Neuronal stem cell (in vitro differentiated cells): ENCODE measurements at regions not wholly inside any gene's neighbourhood (a gene's known extent, or its start where the extent isn't known, plus 50 kb on each side); places are given as distances from the start of the nearest gene placed in this dataset.
"Not testable (repeated sequence)": the region's sequence is repeated elsewhere in the genome, so short reads cannot be mapped to it uniquely, and the experiment has no call there.

ENCODE experiments used
- DNase-seq: peaks from one replicate; pipeline ENCODE4 v3.0.0-alpha.2; 2013; ENCODE audit warnings: low spot score
- H2AFZ ChIP-seq: one replicate; pipeline ENCODE4 v1.6.1; 2013; ENCODE audit warnings: mild to moderate bottlenecking, low read length, inconsistent platforms
- H2AK5ac ChIP-seq: 2 replicates; pipeline ENCODE4 v1.6.1; 2013; ENCODE audit warnings: low read depth, mild to moderate bottlenecking, inconsistent platforms, low read length, moderate library complexity, mixed read lengths
- H2BK120ac ChIP-seq: 2 replicates; pipeline ENCODE4 v1.6.1; 2013; ENCODE audit warnings: low read depth, mild to moderate bottlenecking, inconsistent platforms, low read length, moderate library complexity, mixed read lengths
- H2BK12ac ChIP-seq: one replicate; pipeline ENCODE4 v1.6.1; 2013; ENCODE audit warnings: low read length, inconsistent platforms
- H2BK15ac ChIP-seq: 2 replicates; pipeline ENCODE4 v1.6.1; 2013; ENCODE audit warnings: mild to moderate bottlenecking, low read length, inconsistent platforms, mixed read lengths
- H2BK5ac ChIP-seq: one replicate; pipeline ENCODE4 v1.6.1; 2013; ENCODE audit warnings: inconsistent platforms, mild to moderate bottlenecking, low read length, moderate library complexity
- H3K14ac ChIP-seq: one replicate; pipeline ENCODE4 v1.6.1; 2013; ENCODE audit warnings: low read length, inconsistent platforms
- H3K18ac ChIP-seq: 2 replicates; pipeline ENCODE4 v1.6.1; 2013; ENCODE audit warnings: low read length, inconsistent platforms
- H3K23ac ChIP-seq: 2 replicates; pipeline ENCODE4 v1.6.1; 2013; ENCODE audit warnings: low read depth, mild to moderate bottlenecking, mixed read lengths, low read length, inconsistent platforms; ENCODE audit not compliant: poor library complexity
- H3K27ac ChIP-seq: replicated peaks from 3 replicates; pipeline ENCODE4 v1.5.1; 2013; ENCODE audit warnings: low read length, inconsistent platforms
- H3K27me3 ChIP-seq, 3 experiments: 2 replicates each; pipeline ENCODE4 v1.6.1; 2013; ENCODE audit warnings: low read length in 3 of 3, mild to moderate bottlenecking in 2 of 3, inconsistent platforms in 1 of 3, low read depth in 1 of 3, mixed read lengths in 1 of 3, moderate library complexity in 1 of 3; ENCODE audit not compliant: control insufficient read depth in 3 of 3, insufficient read depth in 3 of 3
- H3K36me3 ChIP-seq, 2 donors: replicated peaks in 1 of 2; 2 replicates each; pipeline ENCODE4 v1.6.1; 2013; ENCODE audit warnings: low read length in 2 of 2; ENCODE audit not compliant: control insufficient read depth in 2 of 2, insufficient read depth in 2 of 2
- H3K4ac ChIP-seq: 2 replicates; pipeline ENCODE4 v1.6.1; 2013; ENCODE audit warnings: inconsistent platforms, mild to moderate bottlenecking, low read length, moderate library complexity
- H3K4me1 ChIP-seq, 2 donors: 1 replicate in 1 of 2; 2 replicates in 1 of 2; pipeline ENCODE4 v1.6.1; 2013; ENCODE audit warnings: low read length in 2 of 2, low read depth in 1 of 2; ENCODE audit not compliant: control insufficient read depth in 2 of 2, insufficient read depth in 1 of 2
- H3K4me2 ChIP-seq: one replicate; pipeline ENCODE4 v1.6.1; 2013; ENCODE audit warnings: mild to moderate bottlenecking, low read length, inconsistent platforms; ENCODE audit not compliant: insufficient read depth, poor library complexity, severe bottlenecking
- H3K4me3 ChIP-seq, 2 donors: 2 replicates each; pipeline ENCODE4 v1.5.1; 2013; ENCODE audit warnings: low read length in 2 of 2, mild to moderate bottlenecking in 2 of 2, inconsistent platforms in 1 of 2, moderate library complexity in 1 of 2
- H3K79me1 ChIP-seq: one replicate; pipeline ENCODE4 v1.6.1; 2013; ENCODE audit warnings: low read depth, mild to moderate bottlenecking, inconsistent platforms, low read length, moderate library complexity
- H3K9ac ChIP-seq: one replicate; pipeline ENCODE4 v1.6.1; 2013; ENCODE audit warnings: mild to moderate bottlenecking, low read depth, low read length, inconsistent platforms; ENCODE audit not compliant: poor library complexity
- H3K9me3 ChIP-seq, 2 donors: replicated peaks in 1 of 2; 2 replicates each; pipeline versions ENCODE3 to v1.6.1; 2013; ENCODE audit warnings: low read length in 2 of 2, mild to moderate bottlenecking in 2 of 2, inconsistent platforms in 1 of 2, low read depth in 1 of 2, mixed read lengths in 1 of 2, moderate library complexity in 1 of 2; ENCODE audit not compliant: control insufficient read depth in 2 of 2, insufficient read depth in 1 of 2
- H4K8ac ChIP-seq: one replicate; pipeline ENCODE4 v1.6.1; 2013; ENCODE audit warnings: low read depth, mild to moderate bottlenecking, inconsistent platforms, low read length, moderate library complexity
- H4K91ac ChIP-seq: one replicate; pipeline ENCODE4 v1.6.1; 2013; ENCODE audit warnings: low read length, low read depth, mild to moderate bottlenecking, inconsistent platforms; ENCODE audit not compliant: poor library complexity
- WGBS, 2 donors: extraction: QIAGEN DNeasy Blood & Tissue Kit; methylation state at CpG; one replicate each; pipeline ENCODE4 v1.1.7; 2013; ENCODE audit warnings: missing lambda C conversion rate in 2 of 2, mixed read lengths in 1 of 2; ENCODE audit not compliant: insufficient read length in 2 of 2, insufficient replicate concordance in 1 of 2; ENCODE audit errors: extremely low coverage in 2 of 2; 5-methylcytosine and 5-hydroxymethylcytosine counted together

- not testable (repeated sequence) for H3K14ac ChIP-seq, H2BK12ac ChIP-seq, H3K4me1 ChIP-seq, H3K27me3 ChIP-seq, DNase-seq, H3K36me3 ChIP-seq, H3K27ac ChIP-seq, H3K4me3 ChIP-seq, H3K23ac ChIP-seq, H2AFZ ChIP-seq, H3K9ac ChIP-seq, H3K79me1 ChIP-seq, H2AK5ac ChIP-seq, H2BK120ac ChIP-seq, H3K18ac ChIP-seq, H4K91ac ChIP-seq, H2BK15ac ChIP-seq, H3K4ac ChIP-seq, H3K4me2 ChIP-seq, H2BK5ac ChIP-seq, H4K8ac ChIP-seq
- no CpG with 5 or more reads among the region's 10 CpGs for WGBS, 2 donors
- H3K9me3 ChIP-seq: peaks cover 0 to 15% of the 10 kb centered on the region in 2 donors
These were observed 217.9 kb downstream of the TMEM121 start for GRCh38 chr14:105744213-105744787.

GRCh38 chr14:105745433-105746123 is 219.2 kb downstream of the TMEM121 start:
- H4K8ac ChIP-seq: no peak overlapping the region
- H3K4ac ChIP-seq: no peak overlapping the region
- no peak overlapping the region for H3K4me3 ChIP-seq
- no peaks in the 10 kb centered on the region for H3K27me3 ChIP-seq
- H2BK5ac ChIP-seq: no peak overlapping the region
- no peak overlapping the region for H3K18ac ChIP-seq
- no peak for DNase-seq
- no peak overlapping the region for H3K27ac ChIP-seq
- H4K91ac ChIP-seq: no peak overlapping the region
- H3K14ac ChIP-seq: no peak overlapping the region
- no peaks in the 10 kb centered on the region for H3K79me1 ChIP-seq
- no peak overlapping the region for H3K23ac ChIP-seq
- H2BK15ac ChIP-seq: no peak overlapping the region
- no peak overlapping the region for H2AFZ ChIP-seq
- no peak overlapping the region for H3K9ac ChIP-seq
- H2BK120ac ChIP-seq: no peak overlapping the region
- peaks cover 0 to 12% of the 10 kb centered on the region in 2 donors for H3K9me3 ChIP-seq
- no peak overlapping the region for H2BK12ac ChIP-seq
- WGBS, 2 donors: no CpG with 5 or more reads among the region's 6 CpGs
- H3K4me1 ChIP-seq: no peaks in the 10 kb centered on the region
- H2AK5ac ChIP-seq: no peak overlapping the region
- no peaks in the 10 kb centered on the region for H3K36me3 ChIP-seq
- H3K4me2 ChIP-seq: no peak overlapping the region

GRCh38 chr14:105746124-105746514 is 219.7 kb downstream of the TMEM121 start:
- H3K4me1 ChIP-seq: no peaks in the 10 kb centered on the region
- H3K4ac ChIP-seq: no peak overlapping the region

GRCh38 chr14:105746800-105747502 is 220.6 kb downstream of the TMEM121 start:
- peaks cover 0 to 12% of the 10 kb centered on the region in 2 donors for H3K9me3 ChIP-seq
- H2BK12ac ChIP-seq, H2BK15ac ChIP-seq, DNase-seq, H3K36me3 ChIP-seq, H3K9ac ChIP-seq, H3K27ac ChIP-seq, H3K14ac ChIP-seq, H3K4me3 ChIP-seq, H3K18ac ChIP-seq, H2BK5ac ChIP-seq, H2AFZ ChIP-seq, H3K4me2 ChIP-seq, H3K4ac ChIP-seq, H2AK5ac ChIP-seq, H4K8ac ChIP-seq, H3K79me1 ChIP-seq, H3K23ac ChIP-seq, H3K4me1 ChIP-seq, H2BK120ac ChIP-seq, H4K91ac ChIP-seq, H3K27me3 ChIP-seq: not testable (repeated sequence)
- no CpG with 5 or more reads among the region's 16 CpGs for WGBS, 2 donors

More at GRCh38 chr14:105746124-105746514, 219.7 kb downstream of the TMEM121 start:
- H2BK12ac ChIP-seq: no peak overlapping the region
- WGBS, 2 donors: no CpG with 5 or more reads among the region's 5 CpGs
- H3K9me3 ChIP-seq: peaks cover 0 to 12% of the 10 kb centered on the region in 2 donors
- DNase-seq: no peak
- H2BK15ac ChIP-seq: no peak overlapping the region
- no peak overlapping the region for H2AFZ ChIP-seq
- no peak overlapping the region for H2BK5ac ChIP-seq
- H3K18ac ChIP-seq: no peak overlapping the region
- H3K14ac ChIP-seq: no peak overlapping the region
- H3K79me1 ChIP-seq: no peaks in the 10 kb centered on the region
- no peak overlapping the region for H2BK120ac ChIP-seq
- H2AK5ac ChIP-seq: no peak overlapping the region
- H4K91ac ChIP-seq: no peak overlapping the region
- H3K27me3 ChIP-seq: no peaks in the 10 kb centered on the region
- no peak overlapping the region for H3K23ac ChIP-seq
- H3K36me3 ChIP-seq: no peaks in the 10 kb centered on the region
- no peak overlapping the region for H3K4me3 ChIP-seq
- no peak overlapping the region for H4K8ac ChIP-seq
- no peak overlapping the region for H3K9ac ChIP-seq
- no peak overlapping the region for H3K27ac ChIP-seq
- H3K4me2 ChIP-seq: no peak overlapping the region
